IgD-negative memory B cell (primary cell): ENCODE measurements at regions not wholly inside any gene's neighbourhood (a gene's known extent, or its start where the extent isn't known, plus 50 kb on each side); places are given as distances from the start of the nearest gene placed in this dataset.

Experiments used
- H3K27ac Mint-ChIP-seq, 3 donors: one replicate each; pipeline ENCODE4 v1.8.0; 2020 to 2022; ENCODE audit warnings: mild to moderate bottlenecking in 3 of 3, mixed read lengths in 3 of 3, moderate library complexity in 1 of 3
- H3K27me3 Mint-ChIP-seq: one replicate; pipeline ENCODE4 v1.8.0; 2021; ENCODE audit warnings: mixed read lengths
- H3K36me3 Mint-ChIP-seq: one replicate; pipeline ENCODE4 v1.8.0; 2020; ENCODE audit warnings: mild to moderate bottlenecking, mixed read lengths
- H3K4me1 Mint-ChIP-seq, 3 donors: one replicate each; pipeline ENCODE4 v1.8.0; 2020 to 2022; ENCODE audit warnings: mixed read lengths in 3 of 3, mild to moderate bottlenecking in 1 of 3
- H3K4me3 Mint-ChIP-seq, 4 donors: one replicate each; pipeline ENCODE4 v1.8.0; 2020 to 2022; ENCODE audit warnings: mild to moderate bottlenecking in 4 of 4, mixed read lengths in 4 of 4, moderate library complexity in 3 of 4
- H3K9me3 Mint-ChIP-seq, 3 donors: one replicate each; pipeline ENCODE4 v1.8.0; 2020 to 2021; ENCODE audit warnings: mixed read lengths in 3 of 3, mild to moderate bottlenecking in 1 of 3

- no peak overlapping the region for H3K4me3 Mint-ChIP-seq
- H3K4me1 Mint-ChIP-seq, result no peaks in the 10 kb centered on the region
- H3K27me3 Mint-ChIP-seq, result peaks cover 2% of the 10 kb centered on the region
- no peaks in the 10 kb centered on the region for H3K36me3 Mint-ChIP-seq
- H3K9me3 Mint-ChIP-seq, result no peaks in the 10 kb centered on the region
- H3K27ac Mint-ChIP-seq, result no peak overlapping the region
Observed at GRCh38 chr5:58365791-58366190, 94.1 kb downstream of the PLK2 start.

- no peak overlapping the region for H3K27ac Mint-ChIP-seq
- no peak overlapping the region for H3K4me3 Mint-ChIP-seq
- no peaks in the 10 kb centered on the region for H3K4me1 Mint-ChIP-seq
- H3K27me3 Mint-ChIP-seq, result peaks cover 2% of the 10 kb centered on the region
- no peaks in the 10 kb centered on the region for H3K9me3 Mint-ChIP-seq
- H3K36me3 Mint-ChIP-seq, result no peaks in the 10 kb centered on the region
Observed at GRCh38 chr5:58363461-58364249, 96.2 kb downstream of the PLK2 start.

- no peaks in the 10 kb centered on the region for H3K9me3 Mint-ChIP-seq
- no peak overlapping the region for H3K4me3 Mint-ChIP-seq
- H3K27ac Mint-ChIP-seq, result no peak overlapping the region
- H3K27me3 Mint-ChIP-seq, result peaks cover 2% of the 10 kb centered on the region
- no peaks in the 10 kb centered on the region for H3K36me3 Mint-ChIP-seq
- no peaks in the 10 kb centered on the region for H3K4me1 Mint-ChIP-seq
Observed at GRCh38 chr5:58362135-58362534, 97.8 kb downstream of the PLK2 start.

GRCh38 chr5:58360794-58361193 lies 99.1 kb downstream of the PLK2 start:
- no peak overlapping the region for H3K4me3 Mint-ChIP-seq
- H3K27me3 Mint-ChIP-seq, result peaks cover 2% of the 10 kb centered on the region
- no peaks in the 10 kb centered on the region for H3K4me1 Mint-ChIP-seq
- no peaks in the 10 kb centered on the region for H3K9me3 Mint-ChIP-seq
- no peak overlapping the region for H3K27ac Mint-ChIP-seq
- H3K36me3 Mint-ChIP-seq, result no peaks in the 10 kb centered on the region

- Mint-ChIP-seq H3K27me3 (peaks cover 2% of the 10 kb centered on the region), H3K27ac (no peak overlapping the region), H3K36me3 (no peaks in the 10 kb centered on the region), H3K4me3 (no peak overlapping the region), H3K4me1 (no peaks in the 10 kb centered on the region), H3K9me3 (no peaks in the 10 kb centered on the region)
Observed at GRCh38 chr5:58359981-58360380, 99.9 kb downstream of the PLK2 start.

GRCh38 chr5:58358501-58359178 lies 101.2 kb downstream of the PLK2 start:
- H3K27me3 Mint-ChIP-seq, result no peaks in the 10 kb centered on the region
- H3K4me3 Mint-ChIP-seq, result no peak overlapping the region
- H3K9me3 Mint-ChIP-seq, result no peaks in the 10 kb centered on the region
- H3K36me3 Mint-ChIP-seq, result no peaks in the 10 kb centered on the region
- H3K4me1 Mint-ChIP-seq, result no peaks in the 10 kb centered on the region
- no peak overlapping the region for H3K27ac Mint-ChIP-seq

GRCh38 chr5:58357799-58358500 lies 101.9 kb downstream of the PLK2 start:
- Mint-ChIP-seq H3K4me3 (no peak overlapping the region), H3K27ac (no peak overlapping the region), H3K4me1 (no peaks in the 10 kb centered on the region), H3K36me3 (no peaks in the 10 kb centered on the region), H3K27me3 (no peaks in the 10 kb centered on the region), H3K9me3 (no peaks in the 10 kb centered on the region)

- H3K4me3 Mint-ChIP-seq, result no peak overlapping the region
- no peaks in the 10 kb centered on the region for H3K27me3 Mint-ChIP-seq
- H3K27ac Mint-ChIP-seq, result no peak overlapping the region
- H3K9me3 Mint-ChIP-seq, result no peaks in the 10 kb centered on the region
- H3K36me3 Mint-ChIP-seq, result no peaks in the 10 kb centered on the region
- no peaks in the 10 kb centered on the region for H3K4me1 Mint-ChIP-seq
Observed at GRCh38 chr5:58357121-58357520, 102.8 kb downstream of the PLK2 start.

GRCh38 chr5:58356662-58357061 lies 103.2 kb downstream of the PLK2 start:
- Mint-ChIP-seq H3K36me3 (no peaks in the 10 kb centered on the region), H3K9me3 (no peaks in the 10 kb centered on the region), H3K27ac (no peak overlapping the region), H3K4me1 (no peaks in the 10 kb centered on the region), H3K27me3 (no peaks in the 10 kb centered on the region), H3K4me3 (no peak overlapping the region)

- H3K4me3 Mint-ChIP-seq, result no peak overlapping the region
- H3K9me3 Mint-ChIP-seq, result peaks cover 0 to 3% (median 0%) of the 10 kb centered on the region in 3 donors
- H3K27me3 Mint-ChIP-seq, result no peaks in the 10 kb centered on the region
- H3K36me3 Mint-ChIP-seq, result no peaks in the 10 kb centered on the region
- H3K4me1 Mint-ChIP-seq, result no peaks in the 10 kb centered on the region
- no peak overlapping the region for H3K27ac Mint-ChIP-seq
Observed at GRCh38 chr5:58354827-58355226, 105.1 kb downstream of the PLK2 start.

- H3K27ac Mint-ChIP-seq, result no peak overlapping the region
- no peaks in the 10 kb centered on the region for H3K27me3 Mint-ChIP-seq
- H3K36me3 Mint-ChIP-seq, result no peaks in the 10 kb centered on the region
- H3K4me3 Mint-ChIP-seq, result no peak overlapping the region
- no peaks in the 10 kb centered on the region for H3K4me1 Mint-ChIP-seq
- H3K9me3 Mint-ChIP-seq, result peaks cover 0 to 3% (median 0%) of the 10 kb centered on the region in 3 donors
Observed at GRCh38 chr5:58353992-58354391, 105.9 kb downstream of the PLK2 start.

- Mint-ChIP-seq H3K36me3 (no peaks in the 10 kb centered on the region), H3K4me1 (no peaks in the 10 kb centered on the region), H3K9me3 (peaks cover 0 to 3% (median 0%) of the 10 kb centered on the region in 3 donors), H3K27ac (no peak overlapping the region), H3K4me3 (no peak overlapping the region), H3K27me3 (no peaks in the 10 kb centered on the region)
Observed at GRCh38 chr5:58351190-58351589, 108.7 kb downstream of the PLK2 start.

GRCh38 chr5:58348996-58349728 lies 110.7 kb downstream of the PLK2 start:
- H3K27ac Mint-ChIP-seq, result no peak overlapping the region
- H3K27me3 Mint-ChIP-seq, result no peaks in the 10 kb centered on the region
- H3K4me3 Mint-ChIP-seq, result no peak overlapping the region
- no peaks in the 10 kb centered on the region for H3K36me3 Mint-ChIP-seq
- no peaks in the 10 kb centered on the region for H3K4me1 Mint-ChIP-seq
- peaks cover 0 to 3% (median 0%) of the 10 kb centered on the region in 3 donors for H3K9me3 Mint-ChIP-seq

GRCh38 chr5:58346041-58346440 lies 113.8 kb downstream of the PLK2 start:
- Mint-ChIP-seq H3K27me3 (no peaks in the 10 kb centered on the region), H3K9me3 (peaks cover 0 to 2% (median 0%) of the 10 kb centered on the region in 3 donors), H3K27ac (no peak overlapping the region), H3K4me1 (no peaks in the 10 kb centered on the region), H3K4me3 (no peak overlapping the region), H3K36me3 (no peaks in the 10 kb centered on the region)

- H3K36me3 Mint-ChIP-seq, result no peaks in the 10 kb centered on the region
- no peaks in the 10 kb centered on the region for H3K4me1 Mint-ChIP-seq
- H3K27me3 Mint-ChIP-seq, result no peaks in the 10 kb centered on the region
- no peak overlapping the region for H3K4me3 Mint-ChIP-seq
- H3K9me3 Mint-ChIP-seq, result no peaks in the 10 kb centered on the region
- no peak overlapping the region for H3K27ac Mint-ChIP-seq
Observed at GRCh38 chr5:58341476-58341875, 118.4 kb downstream of the PLK2 start.
